Thyroid gland (tissue), 4 donors: ENCODE measurements at regions not wholly inside any gene's neighbourhood (a gene's known extent, or its start where the extent isn't known, plus 50 kb on each side); places are given as distances from the start of the nearest gene placed in this dataset.

ENCODE experiments used
- POLR2A ChIP-seq, 2 donors: fragments of 450-650 bp; IDR thresholded peaks; one replicate each; pipeline ENCODE4 v1.6.1; 2017; ENCODE audit warnings: antibody characterized with exemption in 2 of 2, mild to moderate bottlenecking in 2 of 2, moderate library complexity in 1 of 2
- TF ChIP-seq, protein P1 (sequence below), 6 experiments: fragments of 200-600 bp in 3 of 6; fragments of 450-650 bp in 3 of 6; sonication (generic) in 3 of 6; IDR thresholded peaks; one replicate each; pipeline ENCODE4 v1.5.1; 2016 to 2019; ENCODE audit warnings: antibody characterized with exemption in 6 of 6, mild to moderate bottlenecking in 2 of 6, inconsistent platforms in 1 of 6, moderate library complexity in 1 of 6

GRCh38 chr5:74459984-74460383 is 180.5 kb downstream of the ENC1 start:
- TF ChIP-seq POLR2A (IDR thresholded peaks at IDR 0.05) = no peak
- TF ChIP-seq, protein P1, sequence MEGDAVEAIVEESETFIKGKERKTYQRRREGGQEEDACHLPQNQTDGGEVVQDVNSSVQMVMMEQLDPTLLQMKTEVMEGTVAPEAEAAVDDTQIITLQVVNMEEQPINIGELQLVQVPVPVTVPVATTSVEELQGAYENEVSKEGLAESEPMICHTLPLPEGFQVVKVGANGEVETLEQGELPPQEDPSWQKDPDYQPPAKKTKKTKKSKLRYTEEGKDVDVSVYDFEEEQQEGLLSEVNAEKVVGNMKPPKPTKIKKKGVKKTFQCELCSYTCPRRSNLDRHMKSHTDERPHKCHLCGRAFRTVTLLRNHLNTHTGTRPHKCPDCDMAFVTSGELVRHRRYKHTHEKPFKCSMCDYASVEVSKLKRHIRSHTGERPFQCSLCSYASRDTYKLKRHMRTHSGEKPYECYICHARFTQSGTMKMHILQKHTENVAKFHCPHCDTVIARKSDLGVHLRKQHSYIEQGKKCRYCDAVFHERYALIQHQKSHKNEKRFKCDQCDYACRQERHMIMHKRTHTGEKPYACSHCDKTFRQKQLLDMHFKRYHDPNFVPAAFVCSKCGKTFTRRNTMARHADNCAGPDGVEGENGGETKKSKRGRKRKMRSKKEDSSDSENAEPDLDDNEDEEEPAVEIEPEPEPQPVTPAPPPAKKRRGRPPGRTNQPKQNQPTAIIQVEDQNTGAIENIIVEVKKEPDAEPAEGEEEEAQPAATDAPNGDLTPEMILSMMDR (IDR thresholded peaks at IDR 0.05) = no peak
